ENCODE measurements at regions not wholly inside any gene's neighbourhood (a gene's known extent, or its start where the extent isn't known, plus 50 kb on each side); places are given as distances from the start of the nearest gene placed in this dataset.

- TF ChIP-seq, protein P1, sequence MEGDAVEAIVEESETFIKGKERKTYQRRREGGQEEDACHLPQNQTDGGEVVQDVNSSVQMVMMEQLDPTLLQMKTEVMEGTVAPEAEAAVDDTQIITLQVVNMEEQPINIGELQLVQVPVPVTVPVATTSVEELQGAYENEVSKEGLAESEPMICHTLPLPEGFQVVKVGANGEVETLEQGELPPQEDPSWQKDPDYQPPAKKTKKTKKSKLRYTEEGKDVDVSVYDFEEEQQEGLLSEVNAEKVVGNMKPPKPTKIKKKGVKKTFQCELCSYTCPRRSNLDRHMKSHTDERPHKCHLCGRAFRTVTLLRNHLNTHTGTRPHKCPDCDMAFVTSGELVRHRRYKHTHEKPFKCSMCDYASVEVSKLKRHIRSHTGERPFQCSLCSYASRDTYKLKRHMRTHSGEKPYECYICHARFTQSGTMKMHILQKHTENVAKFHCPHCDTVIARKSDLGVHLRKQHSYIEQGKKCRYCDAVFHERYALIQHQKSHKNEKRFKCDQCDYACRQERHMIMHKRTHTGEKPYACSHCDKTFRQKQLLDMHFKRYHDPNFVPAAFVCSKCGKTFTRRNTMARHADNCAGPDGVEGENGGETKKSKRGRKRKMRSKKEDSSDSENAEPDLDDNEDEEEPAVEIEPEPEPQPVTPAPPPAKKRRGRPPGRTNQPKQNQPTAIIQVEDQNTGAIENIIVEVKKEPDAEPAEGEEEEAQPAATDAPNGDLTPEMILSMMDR (IDR thresholded peaks at IDR 0.05; ENCODE audit: extremely low read depth in 1 of 2, insufficient read depth in 1 of 2, low read depth in 1 of 2, low read length in 2 of 2) = no peak
- no peak for TF ChIP-seq POLR2AphosphoS5 (IDR thresholded peaks at IDR 0.05; ENCODE audit: insufficient read depth, low read depth, low read length)
- no peak for TF ChIP-seq POLR2A (IDR thresholded peaks at IDR 0.05; ENCODE audit: low read depth, low read length)
- TF ChIP-seq GATA2 (IDR thresholded peaks at IDR 0.05; ENCODE audit: insufficient read depth, insufficient read length, low read depth, low read length) = no peak
- TF ChIP-seq EZH2 (IDR thresholded peaks at IDR 0.05; ENCODE audit: borderline replicate concordance, low read depth, low read length, severe bottlenecking) = no peak
- no peak for TF ChIP-seq MYC (IDR thresholded peaks at IDR 0.05; ENCODE audit: low read depth, low read length)
Observed at GRCh38 chr5:155275222-155275621, 261.7 kb downstream of the KIF4B start.

All from endothelial cell of umbilical vein (primary cell).